Psoas muscle (tissue), 7 donors: ENCODE measurements at regions not wholly inside any gene's neighbourhood (a gene's known extent, or its start where the extent isn't known, plus 50 kb on each side); places are given as distances from the start of the nearest gene placed in this dataset.

ENCODE experiments used
- ATAC-seq, 4 donors: fragments of 200-7000 bp; cut with Tn5 transposase; one replicate each; pipeline ENCODE4 v1.9.1; 2020; ENCODE audit warnings: moderate library complexity in 3 of 4, mild to moderate bottlenecking in 2 of 4
- DNase-seq, 2 donors: peaks; one replicate each; pipeline ENCODE4 v3.0.0-alpha.2; 2020
- H3K27ac ChIP-seq: fragments of 200-600 bp; one replicate; pipeline ENCODE4 v1.8.0; 2022
- H3K27me3 ChIP-seq, 3 donors: fragments of 200-600 bp in 1 of 3; one replicate each; pipeline versions ENCODE4 v1.6.1 to v1.8.0; 2013 to 2022; ENCODE audit warnings: low read length in 2 of 3, mild to moderate bottlenecking in 2 of 3, moderate library complexity in 1 of 3; ENCODE audit not compliant: insufficient read depth in 3 of 3
- H3K36me3 ChIP-seq, 2 donors: fragments of 200-600 bp in 1 of 2; one replicate each; pipeline versions ENCODE4 v1.6.1 to v1.8.0; 2013 to 2022; ENCODE audit warnings: low read depth in 1 of 2, mild to moderate bottlenecking in 1 of 2, moderate library complexity in 1 of 2; ENCODE audit not compliant: insufficient read depth in 1 of 2
- H3K4me1 ChIP-seq: fragments of 200-600 bp; one replicate; pipeline ENCODE4 v1.8.0; 2022
- H3K4me3 ChIP-seq: fragments of 200-600 bp; one replicate; pipeline ENCODE4 v1.8.0; 2022; ENCODE audit warnings: mild to moderate bottlenecking
- H3K9me3 ChIP-seq: fragments of 200-600 bp; one replicate; pipeline ENCODE4 v1.8.0; 2022
- CTCF ChIP-seq: fragments of 200-600 bp; IDR thresholded peaks from one replicate; pipeline ENCODE4 v1.8.0; 2022; ENCODE audit warnings: antibody characterized with exemption
- WGBS, 3 donors: extraction: QIAGEN DNeasy Blood & Tissue Kit; methylation state at CpG; one replicate each; pipeline versions ENCODE4 v1.1.6 to v1.1.7; 2013; 5-methylcytosine and 5-hydroxymethylcytosine counted together
- intact Hi-C, 2 donors: fragments of 100-400 bp; cut with DNase I; formaldehyde crosslinking; loops; one replicate each; pipeline versions ENCODE4 v1.11.0 to v1.14.2; 2022
- donor health status: healthy with polysubstance abuse.
- donor health status: DM: no; HTN: no; CAD: no; lungs with moderate emphysema.
- donor health status: Bipolar disorder and iron deficiency.
- donor health status: healthy.
- donor health status: DM: yes; HTN: yes; CAD: no.
- donor health status: DM: no; HTN: no; CAD: no.
- donor health status: DM: yes; HTN: yes; CAD: no.

GRCh38 chr15:60223176-60223575, 174.6 kb downstream of the ANXA2 start:
- Histone ChIP-seq H3K27me3 (peaks cover 0 to 6% (median 0%) of the 10 kb centered on the region in 3 donors), H3K36me3 (no peaks in the 10 kb centered on the region), H3K27ac (no peak overlapping the region), H3K4me1 (no peaks in the 10 kb centered on the region), H3K4me3 (no peak overlapping the region), H3K9me3 (no peaks in the 10 kb centered on the region)
- no peak for ATAC-seq
- WGBS, 3 donors = 45 to 48% (median 47%) methylated on average over 7 of the region's 7 CpGs
- no peak for DNase-seq
- no peak for TF ChIP-seq CTCF
- intact Hi-C loops = no loop called here

- intact Hi-C loops = no loop called here
- H3K27me3 ChIP-seq = peaks cover 0 to 4% (median 0%) of the 10 kb centered on the region in 3 donors
- WGBS, 3 donors = 31 to 34% (median 33%) methylated on average over 7 of the region's 7 CpGs
Measured at GRCh38 chr15:60226924-60227323, 170.9 kb downstream of the ANXA2 start.

GRCh38 chr15:60228101-60228500, 169.7 kb downstream of the ANXA2 start:
- Histone ChIP-seq H3K4me3 (no peak overlapping the region), H3K27ac (no peak overlapping the region), H3K4me1 (no peaks in the 10 kb centered on the region), H3K27me3 (peaks cover 0 to 4% (median 0%) of the 10 kb centered on the region in 3 donors), H3K36me3 (no peaks in the 10 kb centered on the region), H3K9me3 (no peaks in the 10 kb centered on the region)
- no peak for TF ChIP-seq CTCF
- DNase-seq (no peak), ATAC-seq (no peak)
- intact Hi-C loops = no loop called here
- WGBS, 3 donors = 74 to 88% (median 86%) methylated on average over 3 of the region's 3 CpGs

More at GRCh38 chr15:60226924-60227323, 170.9 kb downstream of the ANXA2 start:
- Histone ChIP-seq H3K4me3 (no peak overlapping the region), H3K9me3 (no peaks in the 10 kb centered on the region), H3K36me3 (no peaks in the 10 kb centered on the region), H3K4me1 (no peaks in the 10 kb centered on the region), H3K27ac (no peak overlapping the region)
- no peak for TF ChIP-seq CTCF
- DNase-seq (no peak), ATAC-seq (no peak)

- ATAC-seq (no peak), DNase-seq (no peak)
- Histone ChIP-seq H3K36me3 (no peaks in the 10 kb centered on the region), H3K4me1 (no peaks in the 10 kb centered on the region), H3K27ac (no peak overlapping the region), H3K9me3 (no peaks in the 10 kb centered on the region), H3K4me3 (no peak overlapping the region), H3K27me3 (peaks cover 0 to 4% (median 0%) of the 10 kb centered on the region in 3 donors)
- intact Hi-C loops = no loop called here
- 73 to 80% (median 80%) methylated on average over 2 of the region's 2 CpGs for WGBS, 3 donors
- TF ChIP-seq CTCF = no peak
Measured at GRCh38 chr15:60228619-60229018, 169.2 kb downstream of the ANXA2 start.

- Histone ChIP-seq H3K4me1 (no peaks in the 10 kb centered on the region), H3K4me3 (no peak overlapping the region), H3K36me3 (no peaks in the 10 kb centered on the region), H3K27me3 (no peaks in the 10 kb centered on the region), H3K27ac (no peak overlapping the region), H3K9me3 (no peaks in the 10 kb centered on the region)
- TF ChIP-seq CTCF = no peak
- 52 to 66% (median 65%) methylated on average over 7 of the region's 7 CpGs for WGBS, 3 donors
- DNase-seq (no peak), ATAC-seq (no peak)
- intact Hi-C loops = no loop called here
Measured at GRCh38 chr15:60235951-60236710, 161.7 kb downstream of the ANXA2 start.
